Lung (tissue), 11 donors: ENCODE measurements at regions not wholly inside any gene's neighbourhood (a gene's known extent, or its start where the extent isn't known, plus 50 kb on each side); places are given as distances from the start of the nearest gene placed in this dataset.

Experiments
- ATAC-seq: fragments of 200-7000 bp; cut with Tn5 transposase; one replicate; pipeline ENCODE4 v1.9.1; 2020; ENCODE audit warnings: moderate number of reproducible peaks; ENCODE audit not compliant: insufficient read depth, low FRiP score
- DNase-seq, 3 donors: peaks; one replicate each; pipeline ENCODE4 v3.0.0-alpha.2; 2013 to 2017
- H3K27ac ChIP-seq, 2 donors: one replicate each; pipeline ENCODE4 v1.5.1; 2013; ENCODE audit warnings: mild to moderate bottlenecking in 2 of 2, moderate library complexity in 2 of 2, control low read depth in 1 of 2, inconsistent platforms in 1 of 2, low read depth in 1 of 2, low read length in 1 of 2
- H3K27me3 ChIP-seq, 3 donors: one replicate each; pipeline ENCODE4 v1.5.1; 2013; ENCODE audit warnings: low read length in 2 of 3; ENCODE audit not compliant: control insufficient read depth in 3 of 3, insufficient read depth in 3 of 3
- H3K36me3 ChIP-seq, 4 donors: one replicate each; pipeline ENCODE4 v1.5.1; 2013; ENCODE audit warnings: low read length in 4 of 4, mild to moderate bottlenecking in 1 of 4, moderate library complexity in 1 of 4; ENCODE audit not compliant: control insufficient read depth in 4 of 4, insufficient read depth in 4 of 4
- H3K4me1 ChIP-seq, 5 donors: one replicate each; pipeline ENCODE4 v1.5.1; 2013; ENCODE audit warnings: low read length in 5 of 5, mild to moderate bottlenecking in 2 of 5, moderate library complexity in 1 of 5; ENCODE audit not compliant: control insufficient read depth in 5 of 5, insufficient read depth in 5 of 5
- H3K4me3 ChIP-seq: one replicate; pipeline ENCODE4 v1.5.1; 2013; ENCODE audit warnings: mild to moderate bottlenecking, control low read depth, moderate library complexity
- H3K9ac ChIP-seq, 2 donors: one replicate each; pipeline ENCODE4 v1.5.1; 2013; ENCODE audit warnings: low read length in 2 of 2, control low read depth in 1 of 2; ENCODE audit not compliant: insufficient read depth in 1 of 2
- H3K9me3 ChIP-seq, 4 donors: one replicate each; pipeline ENCODE4 v1.5.1; 2013; ENCODE audit warnings: low read length in 3 of 4, mild to moderate bottlenecking in 1 of 4, moderate library complexity in 1 of 4; ENCODE audit not compliant: control insufficient read depth in 4 of 4, insufficient read depth in 3 of 4
- WGBS, 2 donors: extraction: QIAGEN DNeasy Blood & Tissue Kit; methylation state at CpG; one replicate each; pipeline ENCODE4 v1.1.7; 2013; 5-methylcytosine and 5-hydroxymethylcytosine counted together
- TF ChIP-seq, protein P1 (sequence below): IDR thresholded peaks from 2 replicates; pipeline ENCODE4 v1.5.1; 2012; ENCODE audit warnings: mild to moderate bottlenecking; ENCODE audit errors: control extremely low read depth, extremely low read depth
- donor health status: control.
- donor health status: control.
- donor health status: Bipolar disorder and iron deficiency.
- donor health status: healthy.
- donor health status: DM: yes; HTN: yes; CAD: no.

GRCh38 chr11:42823546-42823945 lies 488.2 kb upstream of the API5 start:
- Histone ChIP-seq H3K27me3 (no peaks in the 10 kb centered on the region), H3K9ac (no peak overlapping the region), H3K9me3 (no peaks in the 10 kb centered on the region), H3K4me3 (no peak overlapping the region), H3K27ac (no peak overlapping the region), H3K4me1 (no peaks in the 10 kb centered on the region), H3K36me3 (no peaks in the 10 kb centered on the region)
- WGBS, 2 donors: 73 to 74% methylated on average over 1 of the region's 1 CpG
- no peak for DNase-seq
- TF ChIP-seq, protein P1, sequence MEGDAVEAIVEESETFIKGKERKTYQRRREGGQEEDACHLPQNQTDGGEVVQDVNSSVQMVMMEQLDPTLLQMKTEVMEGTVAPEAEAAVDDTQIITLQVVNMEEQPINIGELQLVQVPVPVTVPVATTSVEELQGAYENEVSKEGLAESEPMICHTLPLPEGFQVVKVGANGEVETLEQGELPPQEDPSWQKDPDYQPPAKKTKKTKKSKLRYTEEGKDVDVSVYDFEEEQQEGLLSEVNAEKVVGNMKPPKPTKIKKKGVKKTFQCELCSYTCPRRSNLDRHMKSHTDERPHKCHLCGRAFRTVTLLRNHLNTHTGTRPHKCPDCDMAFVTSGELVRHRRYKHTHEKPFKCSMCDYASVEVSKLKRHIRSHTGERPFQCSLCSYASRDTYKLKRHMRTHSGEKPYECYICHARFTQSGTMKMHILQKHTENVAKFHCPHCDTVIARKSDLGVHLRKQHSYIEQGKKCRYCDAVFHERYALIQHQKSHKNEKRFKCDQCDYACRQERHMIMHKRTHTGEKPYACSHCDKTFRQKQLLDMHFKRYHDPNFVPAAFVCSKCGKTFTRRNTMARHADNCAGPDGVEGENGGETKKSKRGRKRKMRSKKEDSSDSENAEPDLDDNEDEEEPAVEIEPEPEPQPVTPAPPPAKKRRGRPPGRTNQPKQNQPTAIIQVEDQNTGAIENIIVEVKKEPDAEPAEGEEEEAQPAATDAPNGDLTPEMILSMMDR: no peak
- no peak for ATAC-seq

DNA sequence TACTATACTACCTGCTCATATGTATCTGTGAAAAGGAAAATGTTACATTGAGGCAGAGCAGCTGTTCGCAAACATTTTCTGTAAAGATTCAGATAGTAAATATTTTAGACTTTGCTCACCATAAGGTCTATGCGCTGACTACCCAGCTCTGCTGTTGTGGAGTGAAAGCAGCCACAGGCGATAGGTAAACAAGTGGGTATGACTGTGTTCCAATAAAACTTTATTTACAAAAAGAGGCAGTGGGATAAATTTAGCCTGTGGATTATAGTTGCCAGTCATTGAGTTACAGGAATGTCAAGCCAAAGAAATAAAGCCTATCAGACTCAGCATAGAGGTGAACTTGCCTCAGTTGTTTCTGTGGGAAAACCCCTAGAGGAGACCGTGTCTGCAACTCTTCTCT lies 487.7 kb upstream of the API5 start:
- Histone ChIP-seq H3K4me3 (no peak overlapping the region), H3K36me3 (no peaks in the 10 kb centered on the region), H3K4me1 (no peaks in the 10 kb centered on the region), H3K9ac (no peak overlapping the region), H3K27me3 (no peaks in the 10 kb centered on the region), H3K27ac (no peak overlapping the region), H3K9me3 (no peaks in the 10 kb centered on the region)
- no peak for ATAC-seq
- 91% methylated on average over 4 of the region's 4 CpGs for WGBS, 2 donors
- TF ChIP-seq, protein P1: no peak
- no peak for DNase-seq

GRCh38 chr11:42825598-42825997 lies 486.2 kb upstream of the API5 start:
- DNase-seq (no peak), ATAC-seq (no peak)
- Histone ChIP-seq H3K27ac (no peak overlapping the region), H3K9ac (no peak overlapping the region), H3K4me1 (no peaks in the 10 kb centered on the region), H3K27me3 (no peaks in the 10 kb centered on the region), H3K4me3 (no peak overlapping the region), H3K36me3 (no peaks in the 10 kb centered on the region), H3K9me3 (no peaks in the 10 kb centered on the region)
- 86 to 90% methylated on average over 1 of the region's 1 CpG for WGBS, 2 donors
- TF ChIP-seq, protein P1: no peak

DNA sequence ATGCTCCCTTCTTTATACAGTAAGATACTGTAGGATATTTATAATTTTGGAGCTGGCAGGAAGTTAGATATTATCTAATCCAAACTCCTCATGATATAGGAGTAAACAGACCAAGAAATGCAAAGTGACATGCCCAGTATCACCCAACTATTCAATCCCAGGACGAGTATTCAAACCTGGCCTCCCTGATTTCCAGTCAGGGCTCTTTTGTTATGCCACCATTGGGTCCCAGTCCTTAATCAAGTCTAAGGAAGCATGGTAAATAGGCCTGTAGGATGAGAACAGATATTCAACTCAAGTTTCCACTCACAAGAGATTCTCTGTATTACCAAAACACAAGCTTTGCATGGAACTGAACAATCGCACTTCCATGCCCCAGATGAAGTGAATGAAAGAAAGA lies 484.0 kb upstream of the API5 start:
- no peaks in the 10 kb centered on the region for H3K9me3 ChIP-seq
- H3K9ac ChIP-seq: no peak overlapping the region
- no peaks in the 10 kb centered on the region for H3K27me3 ChIP-seq
- TF ChIP-seq, protein P1: no peak
- no peak overlapping the region for H3K27ac ChIP-seq
- 62 to 65% methylated on average over 2 of the region's 2 CpGs for WGBS, 2 donors
- H3K4me1 ChIP-seq: peaks cover 0 to 4% (median 0%) of the 10 kb centered on the region in 5 donors
- no peak overlapping the region for H3K4me3 ChIP-seq
- no peak for DNase-seq
- ATAC-seq: no peak
- H3K36me3 ChIP-seq: no peaks in the 10 kb centered on the region
